Suprapubic skin (tissue), 4 donors: ENCODE measurements at regions not wholly inside any gene's neighbourhood (a gene's known extent, or its start where the extent isn't known, plus 50 kb on each side); places are given as distances from the start of the nearest gene placed in this dataset.
"Not testable (repeated sequence)": the region's sequence is repeated elsewhere in the genome, so short reads cannot be mapped to it uniquely, and the experiment has no call there.

Experiments
- DNase-seq, 2 donors: peaks; one replicate each; pipeline ENCODE4 v3.0.0-alpha.2; 2019; ENCODE audit warnings: low spot score in 2 of 2
- H3K27ac ChIP-seq: fragments of 200-600 bp; sonication (generic); one replicate; pipeline ENCODE4 v1.5.1; 2019
- H3K27me3 ChIP-seq: fragments of 200-600 bp; sonication (generic); one replicate; pipeline ENCODE4 v1.5.1; 2019
- H3K36me3 ChIP-seq: fragments of 200-600 bp; sonication (generic); one replicate; pipeline ENCODE4 v1.5.1; 2019
- H3K4me1 ChIP-seq: fragments of 200-600 bp; sonication (generic); one replicate; pipeline ENCODE4 v1.5.1; 2019
- H3K4me3 ChIP-seq: fragments of 200-600 bp; sonication (generic); one replicate; pipeline ENCODE4 v1.5.1; 2019; ENCODE audit warnings: mild to moderate bottlenecking
- H3K9me3 ChIP-seq: fragments of 200-600 bp; sonication (generic); one replicate; pipeline ENCODE4 v1.5.1; 2019
- CTCF ChIP-seq, 2 donors: fragments of 200-600 bp in 1 of 2; fragments of 450-650 bp in 1 of 2; sonication (generic) in 1 of 2; IDR thresholded peaks; one replicate each; pipeline ENCODE4 v1.5.1; 2016 to 2019; ENCODE audit warnings: antibody characterized with exemption in 2 of 2, mild to moderate bottlenecking in 1 of 2, moderate library complexity in 1 of 2
- EP300 ChIP-seq: sonication (generic); formaldehyde crosslinking; IDR thresholded peaks from one replicate; pipeline ENCODE4 v1.6.1; 2017; ENCODE audit warnings: antibody characterized with exemption
- POLR2A ChIP-seq, 2 donors: fragments of 450-650 bp; IDR thresholded peaks; one replicate each; pipeline ENCODE4 v1.6.1; 2017; ENCODE audit warnings: antibody characterized with exemption in 2 of 2, mild to moderate bottlenecking in 2 of 2, moderate library complexity in 2 of 2
- POLR2AphosphoS5 ChIP-seq, 3 donors: sonication (generic); formaldehyde crosslinking; IDR thresholded peaks; one replicate each; pipeline ENCODE4 v1.6.1; 2017; ENCODE audit warnings: antibody characterized with exemption in 3 of 3
- WGBS: methylation state at CpG from one replicate; pipeline ENCODE4 v1.1.5; 2018; 5-methylcytosine and 5-hydroxymethylcytosine counted together

GRCh38 chr19:31885280-31885853, 460.0 kb upstream of the ZNF507 start:
- H3K4me1 ChIP-seq: no peaks in the 10 kb centered on the region
- DNase-seq: no peak
- H3K36me3 ChIP-seq: no peaks in the 10 kb centered on the region
- H3K9me3 ChIP-seq: no peaks in the 10 kb centered on the region
- TF ChIP-seq CTCF (IDR thresholded peaks at IDR 0.05) (no peak), POLR2AphosphoS5 (IDR thresholded peaks at IDR 0.05) (no peak), EP300 (no peak), POLR2A (IDR thresholded peaks at IDR 0.05) (no peak)
- H3K27ac ChIP-seq: no peak overlapping the region
- no peak overlapping the region for H3K4me3 ChIP-seq
- whole genome bisulfite sequencing: 85% methylated on average over 8 of the region's 8 CpGs
- peaks cover 3% of the 10 kb centered on the region for H3K27me3 ChIP-seq

- no peak for DNase-seq
- no peak overlapping the region for H3K4me3 ChIP-seq
- H3K27me3 ChIP-seq: peaks cover 3% of the 10 kb centered on the region
- TF ChIP-seq POLR2AphosphoS5 (IDR thresholded peaks at IDR 0.05) (no peak), EP300 (no peak), POLR2A (IDR thresholded peaks at IDR 0.05) (no peak), CTCF (IDR thresholded peaks at IDR 0.05) (no peak)
- no peak overlapping the region for H3K27ac ChIP-seq
- WGBS: 91% methylated on average over 9 of the region's 9 CpGs
- H3K4me1 ChIP-seq: no peaks in the 10 kb centered on the region
- no peaks in the 10 kb centered on the region for H3K36me3 ChIP-seq
- no peaks in the 10 kb centered on the region for H3K9me3 ChIP-seq
These were observed 455.2 kb upstream of the ZNF507 start for GRCh38 chr19:31890230-31890629.

GRCh38 chr19:31892060-31892459, 453.4 kb upstream of the ZNF507 start:
- TF ChIP-seq POLR2AphosphoS5 (IDR thresholded peaks at IDR 0.05): no peak
- no peak for TF ChIP-seq POLR2A (IDR thresholded peaks at IDR 0.05)
- no peak for TF ChIP-seq CTCF (IDR thresholded peaks at IDR 0.05)
- no peak for TF ChIP-seq EP300
- DNase-seq: no peak
- Histone ChIP-seq H3K36me3 (no peaks in the 10 kb centered on the region), H3K9me3 (no peaks in the 10 kb centered on the region), H3K4me3 (no peak overlapping the region), H3K27me3 (no peaks in the 10 kb centered on the region), H3K4me1 (no peaks in the 10 kb centered on the region), H3K27ac (no peak overlapping the region)
- 86% methylated on average over 2 of the region's 2 CpGs for WGBS

- not testable (repeated sequence) for H3K4me1 ChIP-seq, DNase-seq, H3K4me3 ChIP-seq, H3K36me3 ChIP-seq, H3K9me3 ChIP-seq, H3K27me3 ChIP-seq, H3K27ac ChIP-seq
- 80% methylated on average over 4 of the region's 4 CpGs for WGBS
These were observed 451.9 kb upstream of the ZNF507 start for GRCh38 chr19:31893491-31893890.

- Histone ChIP-seq H3K9me3 (no peaks in the 10 kb centered on the region), H3K27me3 (no peaks in the 10 kb centered on the region), H3K4me3 (no peak overlapping the region), H3K27ac (no peak overlapping the region), H3K4me1 (no peaks in the 10 kb centered on the region), H3K36me3 (no peaks in the 10 kb centered on the region)
- no peak for TF ChIP-seq POLR2AphosphoS5 (IDR thresholded peaks at IDR 0.05)
- no peak for DNase-seq
- WGBS: 72% methylated on average over 1 of the region's 1 CpG
These were observed 451.0 kb upstream of the ZNF507 start for GRCh38 chr19:31894451-31894850.

- TF ChIP-seq POLR2A (IDR thresholded peaks at IDR 0.05): no peak
- TF ChIP-seq CTCF (IDR thresholded peaks at IDR 0.05): no peak
- TF ChIP-seq EP300: no peak
- no peak for TF ChIP-seq POLR2AphosphoS5 (IDR thresholded peaks at IDR 0.05)
- H3K36me3 ChIP-seq: no peaks in the 10 kb centered on the region
- H3K4me3 ChIP-seq: no peak overlapping the region
- 84% methylated on average over 3 of the region's 3 CpGs for WGBS
- no peak for DNase-seq
- H3K4me1 ChIP-seq: no peaks in the 10 kb centered on the region
- H3K27me3 ChIP-seq: no peaks in the 10 kb centered on the region
- no peak overlapping the region for H3K27ac ChIP-seq
- no peaks in the 10 kb centered on the region for H3K9me3 ChIP-seq
These were observed 448.1 kb upstream of the ZNF507 start for GRCh38 chr19:31897292-31897691.
